ENCODE measurements at regions not wholly inside any gene's neighbourhood (a gene's known extent, or its start where the extent isn't known, plus 50 kb on each side); places are given as distances from the start of the nearest gene placed in this dataset.

- CTCF ChIA-PET, result no interaction called here
- H3K27ac ChIP-seq (ENCODE audit: low read depth, low read length), result no peak overlapping the region
Measured at GRCh38 chr1:229040630-229041358, 230.1 kb upstream of the RAB4A start.

GRCh38 chr1:229041946-229042345, 229.0 kb upstream of the RAB4A start:
- no peak for DNase-seq (ENCODE audit: low read depth, low spot score)
- no peak for TF ChIP-seq CTCF (IDR thresholded peaks at IDR 0.05; ENCODE audit: low read depth, low read length)
- ChIA-PET CTCF (no interaction called here), POLR2A (no interaction called here)
- H3K27ac ChIP-seq (ENCODE audit: low read depth, low read length), result no peak overlapping the region
- no peaks in the 10 kb centered on the region; the same call in 1 of the 2 replicates for H3K9me3 ChIP-seq (ENCODE audit: control insufficient read depth, insufficient read depth, low read length)
- no peak overlapping the region for H3K4me3 ChIP-seq (ENCODE audit: low read depth, low read length)
- H3K27me3 ChIP-seq (ENCODE audit: control insufficient read depth, insufficient read depth, low read length), result peaks cover 13% of the 10 kb centered on the region

More at GRCh38 chr1:229040630-229041358, 230.1 kb upstream of the RAB4A start:
- Histone ChIP-seq H3K4me3 (ENCODE audit: low read depth, low read length) (no peak overlapping the region), H3K9me3 (ENCODE audit: control insufficient read depth, insufficient read depth, low read length) (no peaks in the 10 kb centered on the region; the same call in 1 of the 2 replicates), H3K27me3 (ENCODE audit: control insufficient read depth, insufficient read depth, low read length) (peaks cover 14% of the 10 kb centered on the region)
- POLR2A ChIA-PET, result no interaction called here
- no peak for DNase-seq (ENCODE audit: low read depth, low spot score)
- TF ChIP-seq CTCF (IDR thresholded peaks at IDR 0.05; ENCODE audit: low read depth, low read length), result no peak

- H3K4me3 ChIP-seq (ENCODE audit: low read depth, low read length), result no peak overlapping the region
- H3K27ac ChIP-seq (ENCODE audit: low read depth, low read length), result no peak overlapping the region
- H3K9me3 ChIP-seq (ENCODE audit: control insufficient read depth, insufficient read depth, low read length), result no peaks in the 10 kb centered on the region; the same call in 1 of the 2 replicates
- TF ChIP-seq CTCF (IDR thresholded peaks at IDR 0.05; ENCODE audit: low read depth, low read length), result no peak
- DNase-seq (ENCODE audit: low read depth, low spot score), result no peak
- ChIA-PET POLR2A (no interaction called here), CTCF (no interaction called here)
- H3K27me3 ChIP-seq (ENCODE audit: control insufficient read depth, insufficient read depth, low read length), result peaks cover 13% of the 10 kb centered on the region
Measured at GRCh38 chr1:229042482-229042881, 228.4 kb upstream of the RAB4A start.

GRCh38 chr1:229043115-229043514, 227.8 kb upstream of the RAB4A start:
- CTCF ChIA-PET, result no interaction called here
- Histone ChIP-seq H3K27ac (ENCODE audit: low read depth, low read length) (no peak overlapping the region), H3K9me3 (ENCODE audit: control insufficient read depth, insufficient read depth, low read length) (no peaks in the 10 kb centered on the region; the same call in 1 of the 2 replicates), H3K4me3 (ENCODE audit: low read depth, low read length) (no peak overlapping the region), H3K27me3 (ENCODE audit: control insufficient read depth, insufficient read depth, low read length) (peaks cover 13% of the 10 kb centered on the region)
- TF ChIP-seq CTCF (IDR thresholded peaks at IDR 0.05; ENCODE audit: low read depth, low read length), result no peak
- POLR2A ChIA-PET, result no interaction called here
- DNase-seq (ENCODE audit: low read depth, low spot score), result no peak

GRCh38 chr1:229046251-229046853, 224.6 kb upstream of the RAB4A start:
- no peak for DNase-seq (ENCODE audit: low read depth, low spot score)

More at GRCh38 chr1:229046251-229046853, 224.6 kb upstream of the RAB4A start:
- no peak for TF ChIP-seq CTCF (IDR thresholded peaks at IDR 0.05; ENCODE audit: low read depth, low read length)
- no peak overlapping the region for H3K27ac ChIP-seq (ENCODE audit: low read depth, low read length)
- peaks cover 13% of the 10 kb centered on the region for H3K27me3 ChIP-seq (ENCODE audit: control insufficient read depth, insufficient read depth, low read length)
- no peaks in the 10 kb centered on the region; the same call in 1 of the 2 replicates for H3K9me3 ChIP-seq (ENCODE audit: control insufficient read depth, insufficient read depth, low read length)
- ChIA-PET POLR2A (no interaction called here), CTCF (no interaction called here)
- H3K4me3 ChIP-seq (ENCODE audit: low read depth, low read length), result no peak overlapping the region

All from AG04450 (cell line).